Neural crest cell (in vitro differentiated cells): ENCODE measurements at regions not wholly inside any gene's neighbourhood (a gene's known extent, or its start where the extent isn't known, plus 50 kb on each side); places are given as distances from the start of the nearest gene placed in this dataset.

Experiments used
- DNase-seq: peaks from one replicate; pipeline ENCODE4 v3.0.0; 2021; ENCODE audit warnings: low read depth, mixed read lengths, low spot score
- H3K27ac Mint-ChIP-seq: one replicate; pipeline ENCODE4 v1.8.0; 2021; ENCODE audit warnings: mild to moderate bottlenecking, mixed read lengths; ENCODE audit not compliant: unreplicated experiment
- H3K27me3 Mint-ChIP-seq: 2 replicates; pipeline ENCODE4 v1.8.0; 2021; ENCODE audit warnings: low read depth, mild to moderate bottlenecking, mixed read lengths
- H3K36me3 Mint-ChIP-seq: 2 replicates; pipeline ENCODE4 v1.8.0; 2021; ENCODE audit warnings: low read depth, mild to moderate bottlenecking, mixed read lengths
- H3K4me1 Mint-ChIP-seq: 2 replicates; pipeline ENCODE4 v1.8.0; 2021; ENCODE audit warnings: mixed read lengths
- H3K4me3 Mint-ChIP-seq: one replicate; pipeline ENCODE4 v1.8.0; 2021; ENCODE audit warnings: mild to moderate bottlenecking, mixed read lengths
- H3K9me3 Mint-ChIP-seq: 2 replicates; pipeline ENCODE4 v1.8.0; 2021; ENCODE audit warnings: mixed read lengths
- TF ChIP-seq, protein P1 (sequence below): fragments of 200-600 bp; sonication (generic); conservative IDR thresholded peaks from 2 replicates; pipeline ENCODE4 v1.5.0; 2021; ENCODE audit warnings: antibody characterized with exemption, mild to moderate bottlenecking

DNA sequence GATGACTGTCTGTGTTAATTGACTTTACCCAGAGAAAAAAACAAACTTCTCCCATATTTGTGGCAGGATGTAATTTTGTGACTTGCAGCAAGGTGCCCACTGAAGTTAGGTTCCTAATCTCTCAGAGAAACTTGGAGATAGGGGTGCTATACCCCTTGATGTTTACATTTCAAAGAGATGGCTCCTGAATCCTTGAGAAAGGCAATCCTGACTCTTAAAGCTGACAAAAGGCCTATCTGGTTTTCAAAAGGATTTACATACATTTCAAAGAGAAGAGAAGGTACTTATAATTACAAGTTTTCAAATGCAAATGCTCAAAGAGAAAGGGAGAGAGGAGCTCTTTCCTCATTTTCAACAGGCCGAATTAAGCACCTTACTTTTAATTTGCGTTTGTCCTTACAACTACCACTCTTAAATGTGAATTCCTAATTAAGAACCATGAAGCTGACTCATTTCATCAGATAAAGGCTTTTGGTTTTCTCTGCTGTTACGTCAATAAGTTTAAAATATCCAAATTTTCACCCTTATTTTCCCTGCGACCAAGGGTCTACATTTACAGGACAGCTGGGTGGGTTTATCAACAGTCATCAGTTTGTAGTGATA lies 711.8 kb upstream of the MAP3K7 start:
- Mint-ChIP-seq H3K9me3 (peaks cover 5% of the 10 kb centered on the region), H3K27me3 (no peaks in the 10 kb centered on the region), H3K4me1 (no peaks in the 10 kb centered on the region), H3K36me3 (peaks cover 3% of the 10 kb centered on the region), H3K4me3 (no peak overlapping the region), H3K27ac (no peak overlapping the region)
- DNase-seq: no peak
- TF ChIP-seq, protein P1, sequence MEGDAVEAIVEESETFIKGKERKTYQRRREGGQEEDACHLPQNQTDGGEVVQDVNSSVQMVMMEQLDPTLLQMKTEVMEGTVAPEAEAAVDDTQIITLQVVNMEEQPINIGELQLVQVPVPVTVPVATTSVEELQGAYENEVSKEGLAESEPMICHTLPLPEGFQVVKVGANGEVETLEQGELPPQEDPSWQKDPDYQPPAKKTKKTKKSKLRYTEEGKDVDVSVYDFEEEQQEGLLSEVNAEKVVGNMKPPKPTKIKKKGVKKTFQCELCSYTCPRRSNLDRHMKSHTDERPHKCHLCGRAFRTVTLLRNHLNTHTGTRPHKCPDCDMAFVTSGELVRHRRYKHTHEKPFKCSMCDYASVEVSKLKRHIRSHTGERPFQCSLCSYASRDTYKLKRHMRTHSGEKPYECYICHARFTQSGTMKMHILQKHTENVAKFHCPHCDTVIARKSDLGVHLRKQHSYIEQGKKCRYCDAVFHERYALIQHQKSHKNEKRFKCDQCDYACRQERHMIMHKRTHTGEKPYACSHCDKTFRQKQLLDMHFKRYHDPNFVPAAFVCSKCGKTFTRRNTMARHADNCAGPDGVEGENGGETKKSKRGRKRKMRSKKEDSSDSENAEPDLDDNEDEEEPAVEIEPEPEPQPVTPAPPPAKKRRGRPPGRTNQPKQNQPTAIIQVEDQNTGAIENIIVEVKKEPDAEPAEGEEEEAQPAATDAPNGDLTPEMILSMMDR: no peak

DNA sequence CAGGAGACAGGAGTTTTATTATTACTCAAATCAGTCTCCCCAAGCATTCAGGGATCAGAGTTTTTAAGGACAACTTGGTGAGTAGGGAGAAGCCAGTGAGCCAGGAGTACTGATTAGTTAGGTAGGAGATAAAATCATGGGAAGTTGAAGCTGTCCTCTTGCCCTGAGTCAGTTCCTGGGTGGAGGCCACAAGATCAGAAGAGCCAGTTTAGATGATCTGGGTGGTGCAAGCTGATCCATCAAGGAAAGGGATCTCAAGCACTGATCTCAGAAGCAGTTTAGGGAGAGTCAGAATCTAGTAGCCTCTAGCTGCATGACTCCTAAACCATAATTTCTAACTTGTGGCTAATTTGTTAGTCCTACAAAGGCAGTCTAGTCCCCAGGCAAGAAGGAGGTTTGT lies 706.5 kb upstream of the MAP3K7 start:
- TF ChIP-seq, protein P1: no peak
- H3K9me3 Mint-ChIP-seq: peaks cover 5% of the 10 kb centered on the region
- no peak for DNase-seq
- H3K4me1 Mint-ChIP-seq: no peaks in the 10 kb centered on the region
- H3K27ac Mint-ChIP-seq: no peak overlapping the region
- peaks cover 3% of the 10 kb centered on the region for H3K36me3 Mint-ChIP-seq
- H3K4me3 Mint-ChIP-seq: no peak overlapping the region
- no peaks in the 10 kb centered on the region for H3K27me3 Mint-ChIP-seq

DNA sequence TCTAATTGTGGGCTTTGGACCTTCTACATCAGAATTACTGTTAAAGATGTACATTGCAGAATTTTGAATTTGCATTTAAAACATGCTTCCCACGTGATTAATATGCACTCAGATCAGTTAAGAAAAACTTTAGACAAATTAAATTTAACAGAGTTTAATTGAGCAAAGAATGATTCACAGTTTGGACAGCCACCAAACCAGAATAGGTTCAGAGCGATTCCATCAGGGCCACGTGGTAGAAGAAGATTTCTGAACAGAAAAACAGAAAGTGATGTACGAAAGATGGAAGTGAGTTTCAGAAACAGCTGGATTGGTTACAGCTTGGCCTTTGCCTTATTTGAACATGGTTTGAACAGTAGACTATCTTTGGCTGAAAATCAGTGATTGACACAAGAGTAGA lies 704.2 kb upstream of the MAP3K7 start:
- H3K27me3 Mint-ChIP-seq: no peaks in the 10 kb centered on the region
- TF ChIP-seq, protein P1: no peak

DNA sequence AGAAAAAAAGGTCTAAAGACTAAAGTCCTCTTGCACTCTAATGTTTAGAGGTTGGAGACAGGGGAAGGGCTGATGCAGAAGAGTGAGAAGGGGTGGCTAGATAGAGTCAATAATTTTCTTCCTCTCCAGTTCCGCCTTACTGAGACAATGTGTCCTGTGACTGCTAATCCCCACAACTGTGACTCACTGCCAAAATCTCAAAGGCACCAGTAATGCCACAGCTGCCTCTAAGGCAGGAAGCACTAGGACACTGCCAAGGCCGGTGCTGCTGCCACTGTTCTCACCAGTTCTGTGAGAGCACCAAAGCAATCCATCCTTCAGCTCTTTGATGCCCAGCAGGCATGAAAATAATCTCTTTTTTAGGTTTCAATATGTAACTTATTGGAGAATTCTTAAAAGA lies 701.9 kb upstream of the MAP3K7 start:
- no peak for DNase-seq
- no peaks in the 10 kb centered on the region for H3K36me3 Mint-ChIP-seq
- H3K27ac Mint-ChIP-seq: no peak overlapping the region
- H3K4me3 Mint-ChIP-seq: no peak overlapping the region
- no peaks in the 10 kb centered on the region for H3K27me3 Mint-ChIP-seq
- no peaks in the 10 kb centered on the region for H3K9me3 Mint-ChIP-seq
- H3K4me1 Mint-ChIP-seq: no peaks in the 10 kb centered on the region
- TF ChIP-seq, protein P1: no peak

More for the DNA sequence above, 704.2 kb upstream of the MAP3K7 start:
- no peak overlapping the region for H3K27ac Mint-ChIP-seq
- H3K9me3 Mint-ChIP-seq: peaks cover 3% of the 10 kb centered on the region
- H3K4me3 Mint-ChIP-seq: no peak overlapping the region
- H3K36me3 Mint-ChIP-seq: peaks cover 3% of the 10 kb centered on the region
- DNase-seq: no peak
- H3K4me1 Mint-ChIP-seq: no peaks in the 10 kb centered on the region

DNA sequence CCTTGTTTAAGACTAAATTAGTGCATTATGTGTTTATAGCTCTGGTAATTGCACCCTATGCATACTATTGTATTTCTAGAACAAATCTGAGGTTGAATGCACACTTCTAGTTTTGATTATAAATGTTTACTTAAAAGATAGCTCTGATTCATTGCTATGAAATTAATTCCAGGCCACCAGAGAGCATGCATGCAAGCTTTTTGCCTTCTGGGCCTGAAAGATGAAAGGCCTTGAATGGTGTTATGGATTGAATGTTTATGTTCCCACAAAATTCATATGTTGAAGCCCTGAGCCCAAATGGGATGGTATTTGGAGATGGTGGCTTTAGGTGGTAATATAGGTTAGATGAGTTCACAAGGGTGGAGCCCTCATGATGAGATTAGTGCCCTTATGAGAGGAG lies 695.0 kb upstream of the MAP3K7 start:
- TF ChIP-seq, protein P1: no peak
- Mint-ChIP-seq H3K27me3 (no peaks in the 10 kb centered on the region), H3K4me1 (no peaks in the 10 kb centered on the region), H3K36me3 (no peaks in the 10 kb centered on the region), H3K9me3 (peaks cover 6% of the 10 kb centered on the region), H3K4me3 (no peak overlapping the region), H3K27ac (no peak overlapping the region)
- no peak for DNase-seq
